SK-N-SH (cell line): ENCODE measurements at regions not wholly inside any gene's neighbourhood (a gene's known extent, or its start where the extent isn't known, plus 50 kb on each side); places are given as distances from the start of the nearest gene placed in this dataset.

ENCODE experiments used
- SIN3A ChIP-seq: IDR thresholded peaks from 2 replicates; pipeline ENCODE4 v1.6.1; 2012; ENCODE audit warnings: low read depth, mild to moderate bottlenecking, low read length, moderate library complexity, borderline replicate concordance
- TAF1 ChIP-seq: IDR thresholded peaks from 2 replicates; pipeline ENCODE4 v1.6.1; 2012; ENCODE audit warnings: low read depth, mild to moderate bottlenecking, low read length, moderate library complexity, borderline replicate concordance
- USF1 ChIP-seq: IDR thresholded peaks from 2 replicates; pipeline ENCODE4 v1.4.0; 2012; ENCODE audit warnings: low read depth, borderline replicate concordance
- TF ChIP-seq, protein P1 (sequence below): fragments of 200-600 bp; sonication (generic); IDR thresholded peaks from 2 replicates; pipeline ENCODE4 v1.6.1; 2017; ENCODE audit warnings: antibody characterized with exemption, mild to moderate bottlenecking, moderate library complexity

- TF ChIP-seq, protein P1, sequence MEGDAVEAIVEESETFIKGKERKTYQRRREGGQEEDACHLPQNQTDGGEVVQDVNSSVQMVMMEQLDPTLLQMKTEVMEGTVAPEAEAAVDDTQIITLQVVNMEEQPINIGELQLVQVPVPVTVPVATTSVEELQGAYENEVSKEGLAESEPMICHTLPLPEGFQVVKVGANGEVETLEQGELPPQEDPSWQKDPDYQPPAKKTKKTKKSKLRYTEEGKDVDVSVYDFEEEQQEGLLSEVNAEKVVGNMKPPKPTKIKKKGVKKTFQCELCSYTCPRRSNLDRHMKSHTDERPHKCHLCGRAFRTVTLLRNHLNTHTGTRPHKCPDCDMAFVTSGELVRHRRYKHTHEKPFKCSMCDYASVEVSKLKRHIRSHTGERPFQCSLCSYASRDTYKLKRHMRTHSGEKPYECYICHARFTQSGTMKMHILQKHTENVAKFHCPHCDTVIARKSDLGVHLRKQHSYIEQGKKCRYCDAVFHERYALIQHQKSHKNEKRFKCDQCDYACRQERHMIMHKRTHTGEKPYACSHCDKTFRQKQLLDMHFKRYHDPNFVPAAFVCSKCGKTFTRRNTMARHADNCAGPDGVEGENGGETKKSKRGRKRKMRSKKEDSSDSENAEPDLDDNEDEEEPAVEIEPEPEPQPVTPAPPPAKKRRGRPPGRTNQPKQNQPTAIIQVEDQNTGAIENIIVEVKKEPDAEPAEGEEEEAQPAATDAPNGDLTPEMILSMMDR, result no peak
- TF ChIP-seq SIN3A, result no peak
- TF ChIP-seq TAF1, result no peak
- no peak for TF ChIP-seq USF1
These were observed 370.6 kb upstream of the IGFBP3 start for GRCh38 chr7:46291601-46292150.
